Germinal center (tissue), 1 donor: ENCODE measurements at regions not wholly inside any gene's neighbourhood (a gene's known extent, or its start where the extent isn't known, plus 50 kb on each side); places are given as distances from the start of the nearest gene placed in this dataset.
A peak's percentile ranks its signal among the peaks of the same experiment; 100 is the strongest.

Experiments
- DNase-seq: peaks from one replicate; pipeline ENCODE4 v3.0.0; 2012; ENCODE audit warnings: mixed read lengths, low spot score

DNA sequence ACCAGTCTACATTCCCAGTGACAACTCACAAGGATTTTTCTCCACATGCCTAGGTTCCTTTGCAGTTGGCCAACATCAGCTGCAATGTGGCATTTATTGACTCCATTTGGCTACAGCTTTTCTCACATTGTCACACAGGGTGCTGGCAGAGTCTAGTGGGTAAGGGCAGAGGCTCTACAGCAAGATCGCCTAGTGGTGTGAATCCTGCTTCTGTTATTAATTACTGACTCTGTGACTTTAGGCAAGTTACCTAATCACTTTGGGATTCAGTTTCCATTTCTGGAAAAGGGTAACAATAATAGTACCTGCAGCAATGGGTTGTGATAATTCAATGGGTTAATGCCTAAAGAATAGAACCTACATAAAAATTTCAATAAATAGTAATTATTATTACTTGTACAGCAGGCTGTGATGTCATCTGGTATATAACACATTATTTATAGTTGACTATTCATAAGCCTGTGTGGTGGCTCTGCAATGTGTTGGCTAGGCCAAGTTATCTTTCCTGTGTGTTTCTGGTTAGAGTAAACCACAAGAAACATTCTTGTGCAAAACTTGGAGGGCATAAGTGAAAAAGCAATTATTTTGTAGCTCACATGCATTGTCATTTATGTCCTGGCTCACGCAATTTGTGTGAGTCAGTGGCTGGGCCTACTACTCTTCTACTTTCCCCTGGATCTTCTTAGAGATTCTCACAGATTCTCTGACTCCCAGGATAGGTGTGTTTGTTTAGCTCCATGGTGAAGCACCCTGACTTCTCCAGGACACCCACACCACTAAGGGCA is 59.5 kb downstream of the PTGS2 start:
- DNase-seq: no peak

- DNase-seq: peak; percentile 28
These were observed 61.6 kb downstream of the PTGS2 start for GRCh38 chr1:186618401-186619170.

DNA sequence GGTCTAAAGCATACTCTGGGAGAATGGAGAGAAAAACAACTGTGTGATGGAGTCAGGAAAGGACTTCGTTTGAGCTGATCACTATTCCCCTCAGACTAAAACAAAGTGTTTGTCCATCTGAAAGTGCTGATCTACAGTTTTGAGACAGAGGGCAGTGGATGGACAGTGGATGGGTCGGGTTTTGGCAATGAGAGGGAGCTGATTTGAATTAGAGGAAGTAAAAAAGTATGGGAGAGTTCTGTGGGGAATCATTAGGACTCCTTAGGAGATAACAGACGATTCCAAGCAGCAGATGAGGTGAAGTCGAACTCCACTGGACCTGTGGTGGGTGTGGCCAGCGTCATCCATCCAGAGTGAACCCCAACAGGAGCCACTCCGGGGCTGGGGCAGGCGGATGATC is 62.3 kb downstream of the PTGS2 start:
- no peak for DNase-seq

GRCh38 chr1:186616511-186616910 is 63.7 kb downstream of the PTGS2 start:
- DNase-seq: no peak

DNA sequence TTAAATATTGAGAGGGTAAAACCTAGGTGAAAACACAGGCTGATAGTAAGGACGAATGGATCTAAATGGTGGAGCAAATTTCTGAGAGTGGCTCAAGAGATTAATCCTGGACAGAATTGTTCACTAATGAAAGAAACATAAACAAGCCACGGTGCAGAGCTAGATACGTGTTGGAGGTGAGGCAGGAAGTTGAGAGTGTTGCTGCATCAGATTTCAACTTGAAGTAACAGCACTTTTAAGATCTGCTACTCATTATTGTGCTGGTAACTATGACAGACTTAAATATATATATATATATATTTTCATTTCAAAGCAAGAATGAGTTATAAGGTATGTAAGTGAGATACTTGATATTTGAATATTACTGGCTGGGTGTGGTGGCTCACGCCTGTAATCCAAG is 64.9 kb downstream of the PTGS2 start:
- DNase-seq: no peak

- DNase-seq: no peak
These were observed 69.1 kb downstream of the PTGS2 start for GRCh38 chr1:186611156-186611555.

DNA sequence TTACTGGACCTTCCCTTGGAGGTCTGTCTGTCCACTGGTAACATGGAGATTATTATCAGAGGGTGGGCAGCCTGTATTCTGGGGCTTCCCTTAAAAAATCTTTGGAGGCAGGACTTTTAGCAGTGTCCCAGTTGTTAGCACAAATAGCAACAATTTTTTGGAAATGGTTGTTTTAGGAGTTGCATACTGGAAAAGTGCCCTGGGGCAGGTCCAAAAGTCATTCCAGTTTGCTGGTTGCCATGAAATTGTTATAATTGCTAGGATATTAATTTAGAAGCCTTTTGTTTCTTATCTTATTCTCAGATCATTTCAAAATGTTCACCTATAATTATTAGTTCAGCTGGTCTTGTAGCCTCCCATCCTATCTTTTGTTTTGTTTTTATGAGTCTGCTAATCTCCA is 71.0 kb downstream of the PTGS2 start:
- no peak for DNase-seq

GRCh38 chr1:186605762-186606350 is 74.4 kb downstream of the PTGS2 start:
- DNase-seq: no peak

DNA sequence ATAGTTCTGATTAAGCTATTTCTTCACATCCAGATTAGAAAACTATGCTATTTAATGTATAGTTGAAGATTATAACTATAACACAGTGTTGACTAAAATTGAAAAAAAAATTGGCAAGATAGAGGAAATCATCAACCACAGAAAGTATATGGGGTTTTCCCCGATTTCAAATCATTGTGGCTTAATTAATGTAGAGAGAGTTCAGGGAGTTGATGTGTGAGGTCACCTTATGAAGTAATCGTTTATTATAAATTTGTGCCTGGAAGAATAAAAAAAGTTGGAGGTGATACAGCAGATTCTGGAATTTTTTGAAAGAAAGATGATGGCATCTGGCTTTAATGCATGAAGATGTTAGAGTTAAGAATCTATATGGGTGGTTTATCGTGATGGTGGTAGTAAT is 84.3 kb downstream of the PTGS2 start:
- DNase-seq: no peak

DNA sequence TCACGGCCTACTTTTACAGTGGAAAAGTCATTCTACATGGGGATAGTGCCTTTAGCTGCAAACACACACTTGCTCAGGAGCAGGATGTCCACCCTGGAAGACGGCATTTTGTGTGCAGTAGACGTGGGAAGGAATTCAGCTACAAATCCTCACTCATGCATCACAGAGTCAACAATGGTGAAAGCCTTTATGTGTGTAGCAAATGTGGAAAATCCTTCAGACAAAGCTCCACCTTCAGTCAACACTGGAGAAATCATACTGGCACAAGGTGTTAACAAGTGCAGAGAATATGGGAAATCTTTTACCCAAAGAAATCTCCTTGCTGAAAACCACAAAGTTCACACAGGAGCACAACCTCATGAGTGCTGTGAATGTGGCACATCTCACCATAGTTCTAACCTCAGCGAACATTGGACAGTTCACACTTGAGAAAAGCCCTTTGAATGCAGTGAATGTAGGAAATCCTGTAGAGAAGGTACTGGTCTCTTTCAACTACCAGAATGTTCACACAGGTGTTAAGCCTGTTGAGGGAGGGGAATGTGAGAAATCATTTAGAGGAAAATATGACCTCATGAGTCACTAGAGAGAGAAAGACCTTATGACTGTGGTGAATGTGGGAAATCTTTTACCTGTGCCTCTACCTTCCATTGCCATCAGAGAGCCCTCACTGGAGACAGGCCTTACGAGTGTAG is 101.8 kb downstream of the PTGS2 start:
- no peak for DNase-seq

GRCh38 chr1:186577633-186578032 is 102.6 kb downstream of the PTGS2 start:
- DNase-seq: no peak

DNA sequence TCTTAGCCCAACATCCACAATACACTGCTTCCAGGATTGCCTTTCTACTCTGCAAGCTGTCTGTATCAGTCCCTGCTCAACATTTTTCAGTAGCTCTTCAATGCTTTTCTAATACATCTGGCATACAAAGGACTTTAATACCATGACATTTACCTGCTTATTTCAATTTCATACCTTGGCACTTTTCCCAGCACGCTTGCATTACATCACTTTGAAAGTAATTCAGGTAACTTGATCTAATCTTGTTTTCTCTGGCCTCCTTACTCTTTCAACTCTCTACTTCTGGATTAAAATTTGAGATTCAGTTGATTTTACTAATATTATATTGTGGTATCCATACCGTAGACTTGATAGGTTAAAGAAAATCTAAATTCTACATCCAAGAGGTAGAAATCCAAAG is 103.0 kb downstream of the PTGS2 start:
- no peak for DNase-seq

DNA sequence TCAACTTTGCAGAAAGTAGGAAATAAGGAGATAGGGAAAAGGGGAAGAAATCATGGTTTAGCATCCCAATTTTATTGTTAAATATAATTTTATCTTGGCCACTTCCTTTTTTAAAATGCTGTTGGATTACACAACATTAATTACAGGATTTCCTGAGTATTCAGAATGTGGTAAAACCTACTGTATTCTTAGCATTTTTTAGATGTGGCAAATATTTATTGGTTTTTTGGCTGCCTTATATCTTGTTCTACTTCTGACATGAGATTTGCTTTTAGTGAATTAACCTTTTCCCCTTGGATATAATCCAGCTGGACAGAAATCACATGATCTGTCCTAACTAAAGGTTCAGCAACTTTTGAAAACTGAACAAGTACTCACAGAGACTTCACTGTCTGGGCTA is 104.9 kb downstream of the PTGS2 start:
- no peak for DNase-seq

DNA sequence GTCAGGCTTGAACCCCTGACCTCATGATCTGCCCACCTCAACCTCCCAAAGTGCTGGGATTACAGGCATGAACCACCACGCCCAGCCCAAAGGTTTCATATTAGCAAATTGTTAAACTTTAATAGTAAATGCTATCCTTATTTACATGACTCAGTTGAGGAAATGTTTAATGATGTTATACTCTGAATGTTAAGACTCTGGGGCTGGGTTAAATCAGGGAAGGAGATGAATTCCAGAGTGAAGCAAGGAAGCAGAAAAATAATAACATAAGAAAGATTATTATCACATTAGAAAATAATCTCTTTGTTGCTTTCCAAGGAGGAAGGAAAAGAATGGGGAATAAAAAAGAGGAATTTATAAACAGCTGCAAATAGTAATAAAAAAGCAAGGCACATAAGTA is 105.3 kb downstream of the PTGS2 start:
- DNase-seq: no peak

DNA sequence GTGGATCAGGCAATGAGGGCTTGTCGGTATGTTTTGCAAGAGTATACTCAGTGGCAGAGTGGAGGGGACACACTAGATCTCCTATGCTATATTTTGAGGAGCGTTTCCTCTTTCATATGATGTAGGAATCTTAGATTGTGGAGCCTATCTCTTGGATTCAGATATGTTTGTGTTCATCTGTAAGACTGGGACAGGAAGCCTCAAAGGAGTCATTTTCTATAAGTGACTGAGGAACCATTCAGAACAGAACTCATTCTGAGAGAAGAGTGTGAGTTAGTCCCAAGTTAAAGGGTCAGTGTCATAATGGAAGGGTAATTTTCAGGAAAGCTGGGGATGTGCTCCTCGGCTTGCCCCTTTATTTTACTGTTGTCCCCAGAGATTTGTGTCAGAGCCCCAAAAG is 107.7 kb downstream of the PTGS2 start:
- no peak for DNase-seq

GRCh38 chr1:186571771-186572170 is 108.5 kb downstream of the PTGS2 start:
- DNase-seq: no peak

- DNase-seq: no peak
These were observed 108.9 kb upstream of the PDC start for GRCh38 chr1:186569856-186570255.

DNA sequence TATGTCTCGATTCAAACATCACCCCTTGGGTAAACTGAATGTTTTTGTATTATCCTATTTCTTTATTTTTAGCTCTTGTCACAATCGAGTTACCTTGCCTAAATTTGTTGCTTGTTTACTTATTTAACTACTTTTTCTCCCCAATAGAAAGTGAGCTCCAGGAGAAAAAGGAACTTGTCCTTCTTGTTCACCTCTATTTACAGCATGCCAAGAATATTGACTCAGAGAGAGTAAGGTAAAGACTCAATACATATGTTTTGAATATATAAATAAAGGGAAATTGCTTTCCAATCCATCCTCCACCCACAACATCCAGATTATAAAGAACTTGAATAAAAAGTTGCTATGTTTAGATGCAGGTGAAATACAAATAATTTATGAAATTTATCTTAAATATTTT is 107.3 kb upstream of the PDC start:
- no peak for DNase-seq

GRCh38 chr1:186566140-186566855 is 105.4 kb upstream of the PDC start:
- DNase-seq: no peak

- no peak for DNase-seq
These were observed 103.7 kb upstream of the PDC start for GRCh38 chr1:186564582-186564981.

DNA sequence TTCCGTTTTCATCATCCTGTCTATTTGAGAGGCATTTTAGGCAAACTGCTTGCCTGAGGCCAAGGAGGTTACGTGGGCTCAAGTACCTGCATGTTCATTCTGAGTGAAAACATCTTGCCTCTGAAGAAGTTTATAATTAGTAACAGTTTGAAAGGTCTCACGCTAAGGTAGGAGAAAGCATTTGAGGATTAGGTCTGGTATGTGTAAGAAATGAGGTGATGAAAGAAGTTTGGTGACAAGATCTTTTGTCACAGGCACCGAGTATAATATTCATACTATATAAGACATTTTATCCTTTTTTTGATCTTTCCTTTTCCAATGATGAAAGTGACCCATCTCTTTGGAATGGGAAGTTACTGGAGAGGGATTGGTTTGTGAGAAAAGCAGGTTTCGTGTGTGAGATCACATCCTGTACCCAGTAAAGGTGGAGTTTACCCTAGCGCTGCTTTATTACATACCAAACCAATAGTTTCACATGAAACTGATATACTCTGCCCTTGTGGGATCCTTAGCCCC is 98.7 kb upstream of the PDC start:
- no peak for DNase-seq
